NCI-H524 treated with DMSO at 0.1 percent for 48 hours (cell line): ENCODE measurements at regions not wholly inside any gene's neighbourhood (a gene's known extent, or its start where the extent isn't known, plus 50 kb on each side); places are given as distances from the start of the nearest gene placed in this dataset.
A peak's percentile ranks its signal among the peaks of the same experiment; 100 is the strongest.

ENCODE experiments used
- DNase-seq: peaks from one replicate; lab custom pipeline; 2025; lab: John Stamatoyannopoulos, UW

GRCh38 chr13:36750046-36750445, 69.0 kb upstream of the RFXAP start:
- DNase-seq: no peak

GRCh38 chr13:36750461-36750860, 68.6 kb upstream of the RFXAP start:
- no peak for DNase-seq

GRCh38 chr13:36750946-36751345, 68.1 kb upstream of the RFXAP start:
- DNase-seq: no peak

GRCh38 chr13:36752673-36753072, 66.3 kb upstream of the RFXAP start:
- no peak for DNase-seq

DNA sequence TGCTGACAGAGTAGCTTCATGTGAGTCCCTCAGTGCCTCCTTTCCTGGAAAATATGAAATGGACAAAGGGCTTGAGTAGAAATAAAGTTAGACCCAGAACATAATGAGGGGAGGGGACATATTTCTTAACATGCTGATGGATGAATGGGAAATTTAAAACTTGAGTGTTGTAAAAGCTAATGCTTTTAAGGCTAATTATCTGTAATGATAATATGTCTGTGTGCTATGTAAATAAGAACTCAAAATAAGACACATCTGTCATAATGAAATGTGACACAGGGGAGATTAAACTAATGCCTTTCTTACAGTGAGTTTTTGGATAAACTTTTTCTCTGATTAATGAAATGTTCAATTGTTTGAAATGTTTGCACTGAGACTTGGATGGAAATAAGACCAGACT, 65.8 kb upstream of the RFXAP start:
- DNase-seq: peak; percentile 49

DNA sequence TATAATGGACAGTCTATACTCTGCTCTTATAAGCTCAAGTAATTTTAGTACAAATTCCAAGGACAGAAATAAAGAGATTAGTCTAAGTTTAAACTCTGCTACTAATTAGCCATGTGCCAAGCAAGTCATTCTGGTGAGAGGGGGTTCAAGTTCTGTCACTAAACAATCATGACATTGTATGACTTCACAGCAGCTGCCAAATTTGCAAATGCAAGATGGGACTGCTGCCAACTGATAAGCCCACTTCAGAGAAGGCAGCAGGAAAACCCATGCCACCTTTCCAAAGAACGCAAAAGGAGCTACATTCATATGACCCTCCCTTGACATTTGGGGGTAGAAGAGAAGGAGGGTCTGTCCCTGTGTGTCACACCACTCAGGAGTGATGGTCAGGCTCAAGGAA, 60.7 kb upstream of the RFXAP start:
- no peak for DNase-seq

GRCh38 chr13:36763126-36763722, 55.8 kb upstream of the RFXAP start:
- no peak for DNase-seq

DNA sequence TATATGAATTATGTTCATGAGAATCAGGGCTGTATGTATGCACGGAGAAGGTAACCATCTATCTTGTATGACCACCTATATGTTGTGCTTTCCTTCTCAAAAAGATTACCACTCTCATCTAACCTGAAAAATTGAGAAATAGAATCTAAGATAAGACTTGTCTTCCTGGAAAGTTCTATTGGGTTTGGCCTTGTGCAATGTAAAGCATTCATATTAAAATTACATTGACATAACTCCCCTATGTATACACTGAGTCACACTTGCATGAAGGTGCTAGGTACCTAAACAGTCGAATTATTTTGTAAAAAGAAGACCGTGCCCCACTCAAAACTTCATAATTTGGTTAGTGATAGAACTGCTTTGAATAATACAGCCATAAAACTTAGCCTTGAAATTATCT, 54.5 kb upstream of the RFXAP start:
- DNase-seq: no peak

DNA sequence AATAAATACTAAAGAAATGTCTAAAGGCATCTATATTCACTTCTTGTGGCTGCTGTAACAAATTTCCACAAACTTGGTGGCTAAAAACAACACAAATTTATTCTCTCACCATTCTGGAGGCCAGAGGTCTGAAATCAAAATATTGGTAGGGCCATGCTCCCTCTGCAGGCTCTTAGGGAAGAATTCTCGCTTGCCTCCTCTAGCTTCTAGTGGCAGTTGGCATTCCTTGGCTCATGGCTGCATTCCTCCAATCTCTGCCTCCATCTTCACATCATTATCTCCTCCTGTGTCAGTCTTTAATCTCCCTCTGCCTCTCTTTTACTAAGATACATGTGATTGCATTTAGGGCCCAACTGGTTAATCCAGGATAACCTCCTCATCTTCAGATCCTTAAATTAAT, 54.1 kb upstream of the RFXAP start:
- no peak for DNase-seq

DNA sequence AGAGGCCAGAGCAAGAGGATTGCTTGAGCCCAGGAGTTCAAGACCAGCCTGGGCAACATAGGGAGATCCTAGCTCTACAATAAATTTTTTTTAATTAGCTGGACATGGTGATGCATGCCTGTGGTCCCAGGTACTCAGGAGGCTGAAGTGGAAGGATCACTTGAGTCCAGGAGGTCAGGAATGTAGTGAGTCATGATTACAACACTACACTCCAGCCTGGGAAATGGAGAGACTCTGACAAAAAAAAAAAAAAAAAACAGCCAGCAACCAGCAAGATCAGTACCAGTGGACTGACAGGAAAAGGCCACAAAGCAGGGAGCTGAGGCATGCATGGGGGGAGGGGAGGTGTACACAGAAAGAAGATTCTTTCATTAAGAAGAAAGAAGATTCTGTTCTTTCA, 52.7 kb upstream of the RFXAP start:
- no peak for DNase-seq

- DNase-seq: no peak
Measured at GRCh38 chr13:36767276-36767675, 51.7 kb upstream of the RFXAP start.

DNA sequence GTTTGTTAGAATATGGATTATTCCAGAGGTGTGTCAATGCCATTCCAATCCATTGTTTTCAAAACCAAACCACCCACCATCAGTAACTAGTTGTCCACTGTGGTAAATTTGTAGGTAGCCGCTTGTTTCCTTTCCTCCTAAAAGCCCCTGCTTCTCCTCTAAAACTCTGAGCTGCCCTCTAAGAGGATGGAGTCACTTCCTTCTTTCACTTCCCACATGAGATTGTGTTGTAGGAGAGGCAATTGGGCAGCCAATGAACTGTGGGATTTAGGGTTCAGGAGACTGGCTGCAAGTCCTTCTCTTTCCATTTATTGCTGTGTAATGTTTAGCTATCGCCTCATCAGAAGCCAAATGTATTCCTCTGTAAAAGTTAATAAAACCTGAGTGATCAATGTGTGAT, 49.9 kb upstream of the RFXAP start:
- DNase-seq: no peak
